HL-60 (cell line): ENCODE measurements at regions not wholly inside any gene's neighbourhood (a gene's known extent, or its start where the extent isn't known, plus 50 kb on each side); places are given as distances from the start of the nearest gene placed in this dataset.

Experiments used
- DNase-seq, 2 experiments: peaks; one replicate each; pipeline ENCODE4 v3.0.0-alpha.2; 2010 to 2020; ENCODE audit warnings: low read depth in 1 of 2, low spot score in 1 of 2
- H3K27ac ChIP-seq: fragments of 250-450 bp; sonication (Bioruptor Pico); replicated peaks from 2 replicates; pipeline ENCODE4 v1.5.1; 2020; ENCODE audit warnings: mild to moderate bottlenecking, moderate library complexity
- H3K27me3 ChIP-seq: fragments of 250-450 bp; sonication (Bioruptor Pico); 2 replicates; pipeline ENCODE4 v1.5.1; 2021; ENCODE audit warnings: mild to moderate bottlenecking, moderate library complexity; ENCODE audit not compliant: insufficient read depth, poor library complexity, severe bottlenecking
- H3K4me3 ChIP-seq: replicated peaks from 2 replicates; pipeline ENCODE4 v1.5.1; 2011; ENCODE audit warnings: mild to moderate bottlenecking, control low read depth, low read length; ENCODE audit not compliant: insufficient read depth
- CTCF ChIP-seq: IDR thresholded peaks from one replicate; pipeline ENCODE4 v1.5.1; 2011; ENCODE audit warnings: low read length, control low read depth, inconsistent platforms; ENCODE audit not compliant: insufficient read depth
- GABPA ChIP-seq: IDR thresholded peaks from 2 replicates; pipeline ENCODE4 v1.6.1; 2012; ENCODE audit warnings: low read depth
- POLR2AphosphoS5 ChIP-seq: IDR thresholded peaks from 2 replicates; pipeline ENCODE4 v1.6.1; 2012; ENCODE audit warnings: low read depth
- REST ChIP-seq: IDR thresholded peaks from 2 replicates; pipeline ENCODE4 v1.6.1; 2012; ENCODE audit warnings: low read depth; ENCODE audit not compliant: insufficient replicate concordance
- SPI1 ChIP-seq: IDR thresholded peaks from 2 replicates; pipeline ENCODE4 v1.6.1; 2012; ENCODE audit warnings: low read depth, mild to moderate bottlenecking, borderline replicate concordance

- no peak for TF ChIP-seq SPI1
- TF ChIP-seq GABPA, result no peak
- no peak for DNase-seq
- Histone ChIP-seq H3K4me3 (no peak overlapping the region), H3K27me3 (no peaks in the 10 kb centered on the region), H3K27ac (no peak overlapping the region)
These were observed 131.8 kb upstream of the ZEB1 start for GRCh38 chr10:31187182-31187581.

- H3K27ac ChIP-seq, result no peak overlapping the region
- H3K4me3 ChIP-seq, result no peak overlapping the region
- no peaks in the 10 kb centered on the region for H3K27me3 ChIP-seq
- DNase-seq, result no peak
- TF ChIP-seq REST (no peak), POLR2AphosphoS5 (no peak), GABPA (no peak), CTCF (no peak), SPI1 (no peak)
These were observed 131.3 kb upstream of the ZEB1 start for GRCh38 chr10:31187607-31188210.

GRCh38 chr10:31188792-31189406 is 130.1 kb upstream of the ZEB1 start:
- Histone ChIP-seq H3K27ac (no peak overlapping the region), H3K27me3 (no peaks in the 10 kb centered on the region), H3K4me3 (no peak overlapping the region)
- DNase-seq, result no peak
- no peak for TF ChIP-seq SPI1
- TF ChIP-seq CTCF, result no peak
- no peak for TF ChIP-seq REST
- TF ChIP-seq GABPA, result no peak
- no peak for TF ChIP-seq POLR2AphosphoS5

- Histone ChIP-seq H3K4me3 (no peak overlapping the region), H3K27ac (no peak overlapping the region), H3K27me3 (no peaks in the 10 kb centered on the region)
- TF ChIP-seq REST, result no peak
- TF ChIP-seq SPI1, result no peak
- TF ChIP-seq GABPA, result no peak
- TF ChIP-seq CTCF, result no peak
- no peak for TF ChIP-seq POLR2AphosphoS5
- no peak for DNase-seq
These were observed 128.5 kb upstream of the ZEB1 start for GRCh38 chr10:31190488-31190887.
